ENCODE measurements at regions not wholly inside any gene's neighbourhood (a gene's known extent, or its start where the extent isn't known, plus 50 kb on each side); places are given as distances from the start of the nearest gene placed in this dataset.

DNA sequence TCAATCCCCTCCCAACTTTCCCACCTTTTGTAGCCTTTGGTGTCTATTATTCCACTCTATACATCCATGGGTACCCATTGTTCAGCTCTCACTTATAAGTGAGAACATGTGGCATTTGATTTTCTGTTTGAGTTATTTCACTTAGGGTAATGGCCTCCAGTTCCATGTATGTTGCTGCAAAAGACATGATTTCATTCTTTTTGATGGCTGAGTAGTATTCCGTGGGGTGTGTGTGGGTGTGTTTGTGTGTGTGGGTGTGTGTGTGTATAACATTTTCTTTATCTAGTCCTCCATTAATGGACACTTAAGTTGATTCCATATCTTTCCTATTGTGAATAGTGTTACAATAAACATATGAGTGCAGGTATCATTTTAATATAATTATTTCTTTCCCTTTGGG lies 157.5 kb upstream of the FSTL4 start:
- DNase-seq (ENCODE audit: low spot score) = no peak

DNA sequence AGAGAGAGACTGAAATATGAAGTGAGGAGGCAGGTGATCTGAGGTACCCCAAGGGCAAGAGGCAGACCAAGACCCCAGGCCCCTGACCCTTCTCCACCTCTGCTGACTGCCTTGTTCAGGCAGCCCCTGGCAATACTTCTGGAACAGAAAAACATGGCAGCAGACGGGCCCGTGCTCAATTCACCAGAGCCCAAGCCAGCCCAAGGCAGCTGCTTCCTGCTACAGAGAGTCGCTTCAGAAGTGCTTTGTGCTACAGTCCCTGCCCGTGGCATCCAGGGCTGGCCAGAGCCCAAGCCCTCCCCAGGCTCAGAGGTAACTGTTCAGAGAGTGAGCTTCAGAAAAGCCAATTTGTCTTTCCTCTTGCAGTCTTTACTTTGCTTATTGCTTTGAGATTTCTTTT lies 151.4 kb upstream of the FSTL4 start:
- DNase-seq (ENCODE audit: low spot score) = no peak

- DNase-seq (ENCODE audit: low spot score) = no peak
Observed at GRCh38 chr5:133761632-133762031, 149.3 kb upstream of the FSTL4 start.

- DNase-seq (ENCODE audit: low spot score) = no peak
Observed at GRCh38 chr5:133760532-133760931, 148.2 kb upstream of the FSTL4 start.

DNA sequence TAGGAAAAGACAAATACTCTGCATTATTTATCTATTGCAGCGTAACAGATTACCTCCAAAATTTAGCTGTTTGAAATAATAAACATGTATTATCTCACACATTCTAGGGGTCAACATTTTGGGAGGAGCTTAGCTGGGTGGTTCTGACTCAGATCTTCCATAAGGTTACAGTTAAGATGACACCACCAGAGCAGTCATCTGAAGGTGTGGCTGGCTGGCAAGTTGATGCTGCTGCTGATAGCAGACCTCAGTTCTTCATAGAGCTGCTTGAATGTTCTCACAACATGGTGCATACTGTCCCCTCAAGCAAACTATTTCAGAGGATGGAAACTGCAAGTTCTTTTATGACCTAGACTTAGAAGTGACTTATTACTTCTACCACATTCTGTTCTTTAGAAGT lies 146.3 kb upstream of the FSTL4 start:
- DNase-seq (ENCODE audit: low spot score) = no peak

GRCh38 chr5:133757396-133757945 lies 145.1 kb upstream of the FSTL4 start:
- DNase-seq (ENCODE audit: low spot score) = no peak

- DNase-seq (ENCODE audit: low spot score) = no peak
Observed at GRCh38 chr5:133756756-133757155, 144.4 kb upstream of the FSTL4 start.

- no peak for DNase-seq (ENCODE audit: low spot score)
Observed at GRCh38 chr5:133756036-133756435, 143.7 kb upstream of the FSTL4 start.

DNA sequence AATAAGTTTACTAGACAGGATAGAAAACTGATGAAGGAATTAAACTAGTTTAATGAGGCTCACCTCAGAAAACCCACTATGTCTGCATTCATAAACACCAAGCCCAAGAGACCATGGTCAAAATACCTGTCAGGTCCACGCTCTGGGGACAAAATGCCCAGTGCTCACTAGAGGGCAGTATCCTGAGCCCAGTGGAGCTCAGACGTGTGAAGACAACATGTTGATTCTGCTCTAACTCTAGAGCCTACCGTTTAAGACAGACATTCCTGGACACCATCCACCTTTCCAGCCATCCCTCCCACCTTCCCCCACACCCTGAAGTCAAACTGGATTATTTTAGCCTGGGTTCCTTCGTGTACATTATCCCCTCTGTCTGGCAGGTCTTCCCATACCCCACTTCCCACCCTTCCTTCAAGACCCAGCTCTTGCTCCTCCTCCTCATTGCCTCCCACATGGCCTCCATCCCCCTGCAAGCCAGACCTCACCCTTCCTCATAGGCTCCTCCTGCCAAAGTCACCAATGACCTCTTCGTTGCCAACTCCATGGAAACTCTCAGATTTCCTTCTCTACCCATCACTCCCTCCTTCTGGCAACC lies 142.3 kb upstream of the FSTL4 start:
- peak; percentile 56 for DNase-seq (ENCODE audit: low spot score)

DNA sequence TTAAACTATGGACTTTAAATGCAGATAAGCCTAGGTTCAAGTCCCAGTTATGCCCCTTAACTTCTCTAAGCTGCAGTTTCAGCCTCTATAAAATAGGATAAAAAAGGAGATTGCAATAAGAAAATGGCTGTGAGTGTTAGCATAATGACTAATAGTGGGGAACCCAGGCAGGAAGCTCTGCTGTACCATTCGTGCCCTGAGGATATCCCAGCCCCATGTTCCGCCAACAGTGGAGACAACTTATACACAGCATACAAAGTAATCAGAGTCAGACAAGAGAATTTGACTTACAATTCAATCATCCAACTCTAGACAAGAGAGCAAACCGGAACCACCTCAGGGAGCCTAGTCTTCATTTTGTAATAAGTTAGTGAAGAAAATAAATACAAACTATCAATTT lies 141.5 kb upstream of the FSTL4 start:
- no peak for DNase-seq (ENCODE audit: low spot score)

DNA sequence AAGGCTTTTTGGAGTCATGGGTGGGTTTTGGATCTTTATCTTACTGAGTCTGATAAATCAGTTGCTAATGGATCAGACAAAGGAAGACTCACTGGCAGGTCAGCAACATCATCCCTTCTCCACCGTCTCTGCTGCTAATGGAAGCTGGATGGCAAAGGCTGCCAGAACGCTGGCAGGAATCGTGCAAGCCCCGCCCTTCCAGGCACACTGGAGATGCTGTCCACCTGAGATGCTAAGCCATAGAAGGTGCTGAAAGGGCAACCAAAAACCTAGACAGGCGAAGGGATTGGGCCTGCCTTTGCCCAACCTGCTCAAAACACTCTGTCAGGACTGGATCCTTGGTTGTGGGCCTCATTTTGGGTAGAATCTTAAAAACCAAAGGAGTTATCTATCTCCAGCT lies 139.5 kb upstream of the FSTL4 start:
- no peak for DNase-seq (ENCODE audit: low spot score)

GRCh38 chr5:133751421-133751820 lies 139.1 kb upstream of the FSTL4 start:
- no peak for DNase-seq (ENCODE audit: low spot score)

DNA sequence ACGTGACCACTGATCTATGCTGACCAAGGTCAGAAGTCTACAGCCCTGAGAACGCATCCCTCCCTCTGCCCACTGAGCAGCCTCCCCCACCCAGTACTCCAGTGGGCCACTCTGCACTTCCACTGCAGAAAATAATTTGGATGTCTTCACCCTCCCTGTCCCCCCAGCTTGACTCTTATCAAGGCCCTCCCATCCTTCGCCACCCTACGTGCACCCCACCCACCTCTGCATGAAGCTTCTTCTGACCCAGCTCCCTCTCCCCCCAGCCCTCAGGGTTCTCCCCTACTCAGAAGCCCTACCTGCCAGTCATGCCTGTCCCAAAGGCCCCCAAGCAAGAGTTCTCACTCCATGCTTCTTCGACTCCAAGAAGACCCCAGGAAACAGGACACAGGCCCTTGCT lies 138.5 kb upstream of the FSTL4 start:
- no peak for DNase-seq (ENCODE audit: low spot score)

DNA sequence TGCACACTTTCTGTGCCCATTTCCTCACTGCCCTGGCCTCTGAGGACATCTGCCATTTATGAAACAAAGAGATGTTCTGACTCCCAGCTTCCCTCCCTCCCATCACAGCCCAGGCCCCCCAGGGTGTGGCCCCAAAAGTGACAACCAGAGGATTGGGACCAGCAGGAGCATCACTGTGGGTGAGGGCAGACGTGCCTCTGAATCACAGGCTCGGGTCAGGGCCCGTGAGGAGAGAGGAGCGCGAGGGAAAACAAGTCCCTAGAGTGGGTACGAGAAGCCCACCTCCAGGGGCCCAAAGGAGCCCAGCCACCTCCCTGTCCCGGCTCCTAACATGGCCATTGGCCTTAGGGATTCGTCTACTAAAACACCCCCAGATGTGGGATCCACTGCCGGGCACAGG lies 138.0 kb upstream of the FSTL4 start:
- no peak for DNase-seq (ENCODE audit: low spot score)

- DNase-seq (ENCODE audit: low spot score) = no peak
Observed at GRCh38 chr5:133749331-133749985, 137.1 kb upstream of the FSTL4 start.

DNA sequence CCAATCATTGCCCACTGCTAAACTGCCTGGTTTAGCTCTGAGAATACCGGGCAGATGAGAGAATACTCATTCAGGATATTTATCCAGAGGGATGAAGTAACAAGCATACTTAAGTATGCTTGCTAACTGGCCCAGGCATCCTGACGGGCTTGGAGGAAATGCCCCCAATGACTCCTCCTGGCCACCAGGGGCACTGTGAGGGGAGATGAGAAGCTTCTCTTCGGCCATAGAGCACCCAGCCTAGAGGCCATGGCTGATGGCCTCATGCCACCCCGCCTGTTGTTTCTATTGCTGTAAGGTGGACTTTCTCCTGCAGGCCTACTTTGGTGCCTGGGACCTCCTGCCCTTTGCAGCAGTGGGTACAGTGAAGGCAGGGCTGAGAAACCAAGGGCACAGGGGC lies 134.5 kb upstream of the FSTL4 start:
- no peak for DNase-seq (ENCODE audit: low spot score)

- DNase-seq (ENCODE audit: low spot score) = no peak
Observed at GRCh38 chr5:133744960-133745308, 132.6 kb upstream of the FSTL4 start.

- DNase-seq (ENCODE audit: low spot score) = no peak
Observed at GRCh38 chr5:133744051-133744959, 132.0 kb upstream of the FSTL4 start.

DNA sequence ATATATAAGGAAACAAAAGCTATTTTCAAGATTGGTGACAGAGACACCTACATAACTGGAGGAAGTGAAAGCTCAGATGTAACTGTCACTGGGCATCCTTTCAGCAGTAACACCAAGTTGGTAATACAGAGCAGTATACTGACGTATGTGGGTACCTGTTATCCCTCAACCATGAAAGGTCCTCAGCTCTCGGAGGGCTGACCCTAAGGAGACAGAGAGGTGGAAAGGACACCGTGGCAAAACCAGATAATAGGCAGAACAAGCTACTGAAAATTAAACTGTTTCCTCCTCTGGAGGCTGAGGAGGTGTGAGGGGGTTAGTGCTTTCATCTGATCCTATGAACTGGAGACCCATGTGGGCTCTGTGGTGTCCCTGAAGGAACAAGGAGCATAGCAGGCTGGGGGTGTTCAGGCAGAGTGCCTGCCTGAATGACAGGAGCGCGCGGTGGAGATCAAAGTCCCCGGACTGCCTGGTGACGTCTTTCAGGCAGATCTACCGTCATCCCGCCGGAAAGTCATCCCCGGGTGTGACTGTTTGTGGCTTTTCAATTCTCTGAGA lies 130.2 kb upstream of the FSTL4 start:
- no peak for DNase-seq (ENCODE audit: low spot score)

- DNase-seq (ENCODE audit: low spot score) = no peak
Observed at GRCh38 chr5:133741818-133742355, 129.5 kb upstream of the FSTL4 start.

DNA sequence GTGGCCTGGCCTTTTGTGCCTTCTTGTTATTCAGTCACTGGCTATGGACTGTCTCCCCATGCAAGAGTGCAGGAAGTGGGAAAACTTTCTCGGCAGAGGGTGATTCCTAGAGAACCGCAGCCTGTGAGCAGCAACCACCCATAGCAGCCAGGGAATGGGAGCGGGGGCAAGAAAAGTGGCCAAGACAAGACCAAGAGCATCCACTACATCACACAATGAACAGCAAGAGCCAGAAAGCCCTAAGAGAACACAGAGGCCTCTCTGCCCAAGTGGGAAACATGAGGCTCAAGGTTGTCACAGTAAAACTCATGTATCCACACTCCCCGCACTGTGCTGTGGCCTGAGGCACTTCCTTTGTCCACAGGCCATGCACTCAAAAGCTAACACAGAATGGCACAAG lies 129.1 kb upstream of the FSTL4 start:
- no peak for DNase-seq (ENCODE audit: low spot score)

- DNase-seq (ENCODE audit: low spot score) = no peak
Observed at GRCh38 chr5:133739181-133739780, 126.9 kb upstream of the FSTL4 start.

Data from AG20443 (cell line).